ENCODE measurements at regions not wholly inside any gene's neighbourhood (a gene's known extent, or its start where the extent isn't known, plus 50 kb on each side); places are given as distances from the start of the nearest gene placed in this dataset.

GRCh38 chr6:99030915-99031314 is 83.2 kb upstream of the FBXL4 start:
- Histone ChIP-seq H4K20me1 (ENCODE audit: insufficient read depth, low read length) (no peaks in the 10 kb centered on the region), H3K4me1 (ENCODE audit: insufficient read depth, low read length, severe bottlenecking) (no peaks in the 10 kb centered on the region), H3K79me2 (ENCODE audit: insufficient read depth, low read length) (no peaks in the 10 kb centered on the region), H3K4me3 (ENCODE audit: low read depth, low read length, poor library complexity, severe bottlenecking) (no peak overlapping the region), H3K36me3 (ENCODE audit: insufficient read depth, low read length) (no peaks in the 10 kb centered on the region), H3K9ac (ENCODE audit: low read length) (no peak overlapping the region), H3K4me2 (ENCODE audit: low read length) (no peak overlapping the region), H2AFZ (ENCODE audit: low read length) (no peak overlapping the region), H3K27me3 (ENCODE audit: insufficient read depth, low read length) (no peaks in the 10 kb centered on the region), H3K27ac (ENCODE audit: low read depth, low read length, poor library complexity, severe bottlenecking) (no peak overlapping the region), H3K9me3 (ENCODE audit: low read length) (0 out of 2 replicates have a peak, but pooled peaks cover 2% of the 10 kb centered on the region), H3F3A (ENCODE audit: insufficient read depth, low read length) (no peaks in the 10 kb centered on the region), H3K9me2 (ENCODE audit: low read depth, low read length) (no peaks in the 10 kb centered on the region)
- no peak for TF ChIP-seq CTCF (IDR thresholded peaks at IDR 0.05; ENCODE audit: low read length)
- TF ChIP-seq EZH2 (IDR thresholded peaks at IDR 0.05; ENCODE audit: borderline replicate concordance, low read length), result no peak

GRCh38 chr6:99026135-99026534 is 78.4 kb upstream of the FBXL4 start:
- Histone ChIP-seq H3K9ac (ENCODE audit: low read length) (no peak overlapping the region), H3F3A (ENCODE audit: insufficient read depth, low read length) (no peaks in the 10 kb centered on the region), H3K9me2 (ENCODE audit: low read depth, low read length) (no peaks in the 10 kb centered on the region), H3K27me3 (ENCODE audit: insufficient read depth, low read length) (no peaks in the 10 kb centered on the region), H3K36me3 (ENCODE audit: insufficient read depth, low read length) (no peaks in the 10 kb centered on the region), H3K27ac (ENCODE audit: low read depth, low read length, poor library complexity, severe bottlenecking) (no peak overlapping the region), H3K4me3 (ENCODE audit: low read depth, low read length, poor library complexity, severe bottlenecking) (no peak overlapping the region), H2AFZ (ENCODE audit: low read length) (no peak overlapping the region), H3K4me2 (ENCODE audit: low read length) (no peak overlapping the region), H4K20me1 (ENCODE audit: insufficient read depth, low read length) (no peaks in the 10 kb centered on the region), H3K9me3 (ENCODE audit: low read length) (0 out of 2 replicates have a peak, but pooled peaks cover 4% of the 10 kb centered on the region), H3K79me2 (ENCODE audit: insufficient read depth, low read length) (no peaks in the 10 kb centered on the region), H3K4me1 (ENCODE audit: insufficient read depth, low read length, severe bottlenecking) (no peaks in the 10 kb centered on the region)
- TF ChIP-seq EZH2 (IDR thresholded peaks at IDR 0.05; ENCODE audit: borderline replicate concordance, low read length), result no peak
- TF ChIP-seq CTCF (IDR thresholded peaks at IDR 0.05; ENCODE audit: low read length), result no peak

- no peak overlapping the region for H3K4me2 ChIP-seq (ENCODE audit: low read length)
- TF ChIP-seq CTCF (IDR thresholded peaks at IDR 0.05; ENCODE audit: low read length), result no peak
- TF ChIP-seq EZH2 (IDR thresholded peaks at IDR 0.05; ENCODE audit: borderline replicate concordance, low read length), result no peak
- no peaks in the 10 kb centered on the region for H3K27me3 ChIP-seq (ENCODE audit: insufficient read depth, low read length)
- H3K79me2 ChIP-seq (ENCODE audit: insufficient read depth, low read length), result no peaks in the 10 kb centered on the region
- no peaks in the 10 kb centered on the region for H3K4me1 ChIP-seq (ENCODE audit: insufficient read depth, low read length, severe bottlenecking)
- H3K9ac ChIP-seq (ENCODE audit: low read length), result no peak overlapping the region
- 0 out of 2 replicates have a peak, but pooled peaks cover 4% of the 10 kb centered on the region for H3K9me3 ChIP-seq (ENCODE audit: low read length)
- no peaks in the 10 kb centered on the region for H4K20me1 ChIP-seq (ENCODE audit: insufficient read depth, low read length)
- no peaks in the 10 kb centered on the region for H3F3A ChIP-seq (ENCODE audit: insufficient read depth, low read length)
- H3K27ac ChIP-seq (ENCODE audit: low read depth, low read length, poor library complexity, severe bottlenecking), result no peak overlapping the region
- H3K9me2 ChIP-seq (ENCODE audit: low read depth, low read length), result no peaks in the 10 kb centered on the region
- H2AFZ ChIP-seq (ENCODE audit: low read length), result no peak overlapping the region
- H3K36me3 ChIP-seq (ENCODE audit: insufficient read depth, low read length), result no peaks in the 10 kb centered on the region
- H3K4me3 ChIP-seq (ENCODE audit: low read depth, low read length, poor library complexity, severe bottlenecking), result no peak overlapping the region
Observed at GRCh38 chr6:99024089-99024488, 76.3 kb upstream of the FBXL4 start.

Data from OCI-LY1 (cell line).